ENCODE measurements at regions not wholly inside any gene's neighbourhood (a gene's known extent, or its start where the extent isn't known, plus 50 kb on each side); places are given as distances from the start of the nearest gene placed in this dataset.

DNA sequence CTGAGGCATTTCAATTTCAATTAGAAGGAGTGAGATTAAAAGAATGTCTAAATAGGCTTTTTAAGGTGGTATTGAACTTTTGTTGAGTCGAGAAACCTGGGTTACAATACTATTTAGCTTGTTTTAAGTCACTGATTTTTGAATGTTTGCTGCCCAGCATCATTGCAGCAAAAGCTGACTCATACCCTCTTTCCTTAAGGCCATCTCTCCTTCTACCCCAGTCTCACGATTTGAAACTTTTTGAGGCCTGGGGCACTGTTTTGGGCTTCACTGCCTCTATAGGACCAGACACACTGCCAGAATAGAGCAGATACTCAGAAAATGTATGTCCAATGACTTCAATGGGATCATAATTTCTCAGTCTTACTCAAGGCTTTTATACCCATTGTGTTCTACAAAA, 319.6 kb upstream of the TGFBR2 start:
- H3K9me3 ChIP-seq (ENCODE audit: control insufficient read depth, insufficient read depth, low read depth, low read length) = no peaks in the 10 kb centered on the region
- H3K4me1 ChIP-seq (ENCODE audit: control insufficient read depth, insufficient read depth, low read length) = no peaks in the 10 kb centered on the region; the same call in 1 of the 2 replicates
- H3K27me3 ChIP-seq (ENCODE audit: control insufficient read depth, insufficient read depth, low read length) = no peaks in the 10 kb centered on the region
- DNase-seq (ENCODE audit: low read depth, low spot score) (no peak), ATAC-seq (no peak)
- no peaks in the 10 kb centered on the region for H3K36me3 ChIP-seq (ENCODE audit: control insufficient read depth, insufficient read depth, low read length)
- ChIA-PET CTCF (no interaction called here), POLR2A (no interaction called here)
- TF ChIP-seq SIN3A (IDR thresholded peaks at IDR 0.05; ENCODE audit: borderline replicate concordance, insufficient read depth, low read depth, low read length) (no peak), TCF7L2 (IDR thresholded peaks at IDR 0.05; ENCODE audit: low read depth, low read length) (no peak), POLR2AphosphoS5 (IDR thresholded peaks at IDR 0.05; ENCODE audit: low read depth, low read length) (no peak)
- TF ChIP-seq, protein P1, sequence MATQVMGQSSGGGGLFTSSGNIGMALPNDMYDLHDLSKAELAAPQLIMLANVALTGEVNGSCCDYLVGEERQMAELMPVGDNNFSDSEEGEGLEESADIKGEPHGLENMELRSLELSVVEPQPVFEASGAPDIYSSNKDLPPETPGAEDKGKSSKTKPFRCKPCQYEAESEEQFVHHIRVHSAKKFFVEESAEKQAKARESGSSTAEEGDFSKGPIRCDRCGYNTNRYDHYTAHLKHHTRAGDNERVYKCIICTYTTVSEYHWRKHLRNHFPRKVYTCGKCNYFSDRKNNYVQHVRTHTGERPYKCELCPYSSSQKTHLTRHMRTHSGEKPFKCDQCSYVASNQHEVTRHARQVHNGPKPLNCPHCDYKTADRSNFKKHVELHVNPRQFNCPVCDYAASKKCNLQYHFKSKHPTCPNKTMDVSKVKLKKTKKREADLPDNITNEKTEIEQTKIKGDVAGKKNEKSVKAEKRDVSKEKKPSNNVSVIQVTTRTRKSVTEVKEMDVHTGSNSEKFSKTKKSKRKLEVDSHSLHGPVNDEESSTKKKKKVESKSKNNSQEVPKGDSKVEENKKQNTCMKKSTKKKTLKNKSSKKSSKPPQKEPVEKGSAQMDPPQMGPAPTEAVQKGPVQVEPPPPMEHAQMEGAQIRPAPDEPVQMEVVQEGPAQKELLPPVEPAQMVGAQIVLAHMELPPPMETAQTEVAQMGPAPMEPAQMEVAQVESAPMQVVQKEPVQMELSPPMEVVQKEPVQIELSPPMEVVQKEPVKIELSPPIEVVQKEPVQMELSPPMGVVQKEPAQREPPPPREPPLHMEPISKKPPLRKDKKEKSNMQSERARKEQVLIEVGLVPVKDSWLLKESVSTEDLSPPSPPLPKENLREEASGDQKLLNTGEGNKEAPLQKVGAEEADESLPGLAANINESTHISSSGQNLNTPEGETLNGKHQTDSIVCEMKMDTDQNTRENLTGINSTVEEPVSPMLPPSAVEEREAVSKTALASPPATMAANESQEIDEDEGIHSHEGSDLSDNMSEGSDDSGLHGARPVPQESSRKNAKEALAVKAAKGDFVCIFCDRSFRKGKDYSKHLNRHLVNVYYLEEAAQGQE (IDR thresholded peaks at IDR 0.05; ENCODE audit: insufficient read depth in 1 of 2, low read depth in 2 of 2, low read length in 1 of 2) = no peak
- TF ChIP-seq, protein P2, sequence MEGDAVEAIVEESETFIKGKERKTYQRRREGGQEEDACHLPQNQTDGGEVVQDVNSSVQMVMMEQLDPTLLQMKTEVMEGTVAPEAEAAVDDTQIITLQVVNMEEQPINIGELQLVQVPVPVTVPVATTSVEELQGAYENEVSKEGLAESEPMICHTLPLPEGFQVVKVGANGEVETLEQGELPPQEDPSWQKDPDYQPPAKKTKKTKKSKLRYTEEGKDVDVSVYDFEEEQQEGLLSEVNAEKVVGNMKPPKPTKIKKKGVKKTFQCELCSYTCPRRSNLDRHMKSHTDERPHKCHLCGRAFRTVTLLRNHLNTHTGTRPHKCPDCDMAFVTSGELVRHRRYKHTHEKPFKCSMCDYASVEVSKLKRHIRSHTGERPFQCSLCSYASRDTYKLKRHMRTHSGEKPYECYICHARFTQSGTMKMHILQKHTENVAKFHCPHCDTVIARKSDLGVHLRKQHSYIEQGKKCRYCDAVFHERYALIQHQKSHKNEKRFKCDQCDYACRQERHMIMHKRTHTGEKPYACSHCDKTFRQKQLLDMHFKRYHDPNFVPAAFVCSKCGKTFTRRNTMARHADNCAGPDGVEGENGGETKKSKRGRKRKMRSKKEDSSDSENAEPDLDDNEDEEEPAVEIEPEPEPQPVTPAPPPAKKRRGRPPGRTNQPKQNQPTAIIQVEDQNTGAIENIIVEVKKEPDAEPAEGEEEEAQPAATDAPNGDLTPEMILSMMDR (IDR thresholded peaks at IDR 0.05) = no peak
- intact Hi-C loops (cut with micrococcal nuclease; ENCODE audit: unreplicated experiment) = no loop called here
- in situ Hi-C loops (cut with HindIII; ENCODE audit: low pct_unique_long_range_greater_than_20kb, low sequenced_read_pairs) = no loop called here
- BruUV-seq (replicated peaks) = no TSS peak
- H3K27ac ChIP-seq (ENCODE audit: low read length) = peak overlapping the region; percentile 17; the same call in 1 of the 2 replicates
- no peak overlapping the region for H3K4me3 ChIP-seq (ENCODE audit: low read depth in 2 of 2, low read length in 2 of 2)

DNA sequence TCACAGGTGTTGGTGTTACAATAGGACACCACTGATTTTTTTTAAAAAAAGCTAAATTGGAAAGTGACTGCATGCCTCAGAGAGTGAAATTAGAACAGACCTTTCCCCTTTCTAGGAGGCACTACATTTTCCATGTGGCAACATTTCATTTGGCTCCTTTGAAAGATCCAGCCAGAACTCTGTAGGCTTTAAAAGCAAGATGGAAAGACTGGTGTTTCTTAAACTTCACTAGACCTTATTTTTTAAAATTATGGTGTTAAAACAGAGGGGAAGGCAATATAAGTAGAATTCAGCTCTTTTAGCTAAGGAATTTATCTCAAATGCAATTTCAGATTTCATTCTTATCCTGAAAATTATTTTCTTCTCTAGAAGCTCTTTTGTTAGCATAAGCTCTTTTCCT, 317.6 kb upstream of the TGFBR2 start:
- TF ChIP-seq, protein P2 (IDR thresholded peaks at IDR 0.05) = no peak
- TF ChIP-seq, protein P1 (IDR thresholded peaks at IDR 0.05; ENCODE audit: insufficient read depth in 1 of 2, low read depth in 2 of 2, low read length in 1 of 2) = no peak
- TF ChIP-seq SIN3A (IDR thresholded peaks at IDR 0.05; ENCODE audit: borderline replicate concordance, insufficient read depth, low read depth, low read length) (no peak), POLR2AphosphoS5 (IDR thresholded peaks at IDR 0.05; ENCODE audit: low read depth, low read length) (no peak), TCF7L2 (IDR thresholded peaks at IDR 0.05; ENCODE audit: low read depth, low read length) (no peak)
- Histone ChIP-seq H3K27ac (ENCODE audit: low read length) (no peak overlapping the region; the same call in 1 of the 2 replicates), H3K9me3 (ENCODE audit: control insufficient read depth, insufficient read depth, low read depth, low read length) (no peaks in the 10 kb centered on the region), H3K4me3 (ENCODE audit: low read depth in 2 of 2, low read length in 2 of 2) (no peak overlapping the region), H3K27me3 (ENCODE audit: control insufficient read depth, insufficient read depth, low read length) (no peaks in the 10 kb centered on the region), H3K4me1 (ENCODE audit: control insufficient read depth, insufficient read depth, low read length) (no peaks in the 10 kb centered on the region; the same call in 1 of the 2 replicates), H3K36me3 (ENCODE audit: control insufficient read depth, insufficient read depth, low read length) (no peaks in the 10 kb centered on the region)
- CTCF ChIA-PET = no interaction called here
- POLR2A ChIA-PET = interaction anchor here (0.7 kb wide), 1 partner anchor 14 kb away, joined by 3 read pairs; no protein-coding TSS in a partner anchor
- intact Hi-C loops (cut with micrococcal nuclease; ENCODE audit: unreplicated experiment) (no loop called here), in situ Hi-C loops (cut with HindIII; ENCODE audit: low pct_unique_long_range_greater_than_20kb, low sequenced_read_pairs) (no loop called here)
- DNase-seq (ENCODE audit: low read depth, low spot score) (no peak), ATAC-seq (no peak)
- no TSS peak for BruUV-seq (replicated peaks)

Data from Panc1 (cell line).